Liver (tissue), 3 donors: ENCODE measurements at regions not wholly inside any gene's neighbourhood (a gene's known extent, or its start where the extent isn't known, plus 50 kb on each side); places are given as distances from the start of the nearest gene placed in this dataset.

Experiments
- HNF4G ChIP-seq: IDR thresholded peaks from 2 replicates; pipeline ENCODE4 v1.6.1; 2016; ENCODE audit warnings: antibody characterized with exemption
- RAD21 ChIP-seq, 2 donors: IDR thresholded peaks; 2 replicates each; pipeline ENCODE4 v1.6.1; 2016; ENCODE audit warnings: antibody characterized with exemption in 2 of 2, mild to moderate bottlenecking in 2 of 2
- RXRA ChIP-seq, 2 donors: IDR thresholded peaks; 2 replicates each; pipeline ENCODE4 v1.6.1; 2017 to 2018; ENCODE audit warnings: antibody characterized with exemption in 2 of 2, mild to moderate bottlenecking in 1 of 2
- SP1 ChIP-seq: IDR thresholded peaks from 2 replicates; pipeline ENCODE4 v1.6.1; 2018; ENCODE audit warnings: antibody characterized with exemption, mild to moderate bottlenecking
- TAF1 ChIP-seq: conservative IDR thresholded peaks from 2 replicates; pipeline ENCODE4 v1.6.1; 2016; ENCODE audit warnings: antibody characterized with exemption, mild to moderate bottlenecking
- TF ChIP-seq, protein P1 (sequence below): fragments of 150-350 bp; IDR thresholded peaks from 2 replicates; pipeline ENCODE4 v1.5.1; 2017; ENCODE audit warnings: improper control_type of control experiment, low read depth, low read length; ENCODE audit not compliant: missing input control
- donor health status: healthy.
- donor health status: healthy.

GRCh38 chr20:57804470-57805250 lies 94.8 kb upstream of the PMEPA1 start:
- TF ChIP-seq, protein P1, sequence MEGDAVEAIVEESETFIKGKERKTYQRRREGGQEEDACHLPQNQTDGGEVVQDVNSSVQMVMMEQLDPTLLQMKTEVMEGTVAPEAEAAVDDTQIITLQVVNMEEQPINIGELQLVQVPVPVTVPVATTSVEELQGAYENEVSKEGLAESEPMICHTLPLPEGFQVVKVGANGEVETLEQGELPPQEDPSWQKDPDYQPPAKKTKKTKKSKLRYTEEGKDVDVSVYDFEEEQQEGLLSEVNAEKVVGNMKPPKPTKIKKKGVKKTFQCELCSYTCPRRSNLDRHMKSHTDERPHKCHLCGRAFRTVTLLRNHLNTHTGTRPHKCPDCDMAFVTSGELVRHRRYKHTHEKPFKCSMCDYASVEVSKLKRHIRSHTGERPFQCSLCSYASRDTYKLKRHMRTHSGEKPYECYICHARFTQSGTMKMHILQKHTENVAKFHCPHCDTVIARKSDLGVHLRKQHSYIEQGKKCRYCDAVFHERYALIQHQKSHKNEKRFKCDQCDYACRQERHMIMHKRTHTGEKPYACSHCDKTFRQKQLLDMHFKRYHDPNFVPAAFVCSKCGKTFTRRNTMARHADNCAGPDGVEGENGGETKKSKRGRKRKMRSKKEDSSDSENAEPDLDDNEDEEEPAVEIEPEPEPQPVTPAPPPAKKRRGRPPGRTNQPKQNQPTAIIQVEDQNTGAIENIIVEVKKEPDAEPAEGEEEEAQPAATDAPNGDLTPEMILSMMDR: no peak
- TF ChIP-seq TAF1 (no peak), SP1 (no peak), RAD21 (IDR thresholded peaks at IDR 0.05) (no peak), RXRA (IDR thresholded peaks at IDR 0.05) (no peak), HNF4G (no peak)
